RPMI7951 (cell line): ENCODE measurements at regions not wholly inside any gene's neighbourhood (a gene's known extent, or its start where the extent isn't known, plus 50 kb on each side); places are given as distances from the start of the nearest gene placed in this dataset.

Source experiments
- DNase-seq: peaks from one replicate; pipeline ENCODE4 v3.0.0-alpha.2; 2012; ENCODE audit warnings: low read depth

- DNase-seq: no peak
Observed at GRCh38 chr2:75326645-75327044, 127.3 kb upstream of the TACR1 start.

- no peak for DNase-seq
Observed at GRCh38 chr2:75325594-75325993, 126.3 kb upstream of the TACR1 start.

- no peak for DNase-seq
Observed at GRCh38 chr2:75324861-75325284, 125.6 kb upstream of the TACR1 start.

GRCh38 chr2:75324141-75324540 is 124.8 kb upstream of the TACR1 start:
- DNase-seq: peak; percentile 56

- DNase-seq: no peak
Observed at GRCh38 chr2:75321599-75321922, 122.2 kb upstream of the TACR1 start.

- DNase-seq: no peak
Observed at GRCh38 chr2:75320898-75321598, 121.7 kb upstream of the TACR1 start.

GRCh38 chr2:75319951-75320350 is 120.6 kb upstream of the TACR1 start:
- no peak for DNase-seq

GRCh38 chr2:75317802-75318201 is 118.5 kb upstream of the TACR1 start:
- DNase-seq: no peak

GRCh38 chr2:75317316-75317715 is 118.0 kb upstream of the TACR1 start:
- DNase-seq: no peak

GRCh38 chr2:75315436-75315835 is 116.1 kb upstream of the TACR1 start:
- DNase-seq: no peak

GRCh38 chr2:75311993-75312392 is 112.7 kb upstream of the TACR1 start:
- DNase-seq: peak; percentile 36

- DNase-seq: no peak
Observed at GRCh38 chr2:75311521-75311920, 112.2 kb upstream of the TACR1 start.

- peak; percentile 75 for DNase-seq
Observed at GRCh38 chr2:75310876-75311275, 111.6 kb upstream of the TACR1 start.

- DNase-seq: peak; percentile 54
Observed at GRCh38 chr2:75309596-75310463, 110.5 kb upstream of the TACR1 start.

- no peak for DNase-seq
Observed at GRCh38 chr2:75303227-75303626, 103.9 kb upstream of the TACR1 start.

- DNase-seq: no peak
Observed at GRCh38 chr2:75294362-75294761, 95.0 kb upstream of the TACR1 start.

GRCh38 chr2:75292826-75293225 is 93.5 kb upstream of the TACR1 start:
- peak; percentile 74 for DNase-seq

GRCh38 chr2:75290600-75291150 is 91.4 kb upstream of the TACR1 start:
- DNase-seq: peak; percentile 47

GRCh38 chr2:75289771-75290170 is 90.5 kb upstream of the TACR1 start:
- peak; percentile 72 for DNase-seq

GRCh38 chr2:75289178-75289577 is 89.9 kb upstream of the TACR1 start:
- peak; percentile 27 for DNase-seq

- DNase-seq: no peak
Observed at GRCh38 chr2:75288760-75289159, 89.4 kb upstream of the TACR1 start.

- DNase-seq: no peak
Observed at GRCh38 chr2:75287624-75288316, 88.5 kb upstream of the TACR1 start.
